ENCODE measurements at regions not wholly inside any gene's neighbourhood (a gene's known extent, or its start where the extent isn't known, plus 50 kb on each side); places are given as distances from the start of the nearest gene placed in this dataset.

- Mint-ChIP-seq H3K4me3 (ENCODE audit: unreplicated experiment) (no peak overlapping the region), H3K27me3 (ENCODE audit: unreplicated experiment) (peaks cover 7% of the 10 kb centered on the region), H3K27ac (ENCODE audit: unreplicated experiment) (no peak overlapping the region)
Observed at GRCh38 chr2:133956434-133956935, 297.4 kb upstream of the MGAT5 start.

GRCh38 chr2:133957724-133958480, 296.0 kb upstream of the MGAT5 start:
- no peak overlapping the region for H3K27ac Mint-ChIP-seq (ENCODE audit: unreplicated experiment)
- H3K36me3 Mint-ChIP-seq (ENCODE audit: unreplicated experiment), result no peaks in the 10 kb centered on the region
- peaks cover 7% of the 10 kb centered on the region for H3K27me3 Mint-ChIP-seq (ENCODE audit: unreplicated experiment)
- no peak for DNase-seq (ENCODE audit: extremely low spot score, unreplicated experiment)
- no peak for TF ChIP-seq CTCF (IDR thresholded peaks at IDR 0.05)
- H3K9me3 Mint-ChIP-seq (ENCODE audit: unreplicated experiment), result no peaks in the 10 kb centered on the region
- no peak overlapping the region for H3K4me3 Mint-ChIP-seq (ENCODE audit: unreplicated experiment)
- no peaks in the 10 kb centered on the region for H3K4me1 Mint-ChIP-seq (ENCODE audit: unreplicated experiment)

More at GRCh38 chr2:133956434-133956935, 297.4 kb upstream of the MGAT5 start:
- Mint-ChIP-seq H3K4me1 (ENCODE audit: unreplicated experiment) (no peaks in the 10 kb centered on the region), H3K9me3 (ENCODE audit: unreplicated experiment) (no peaks in the 10 kb centered on the region), H3K36me3 (ENCODE audit: unreplicated experiment) (no peaks in the 10 kb centered on the region)
- no peak for DNase-seq (ENCODE audit: extremely low spot score, unreplicated experiment)
- TF ChIP-seq CTCF (IDR thresholded peaks at IDR 0.05), result no peak

- no peak for TF ChIP-seq CTCF (IDR thresholded peaks at IDR 0.05)
- Mint-ChIP-seq H3K27me3 (ENCODE audit: unreplicated experiment) (peaks cover 5% of the 10 kb centered on the region), H3K4me1 (ENCODE audit: unreplicated experiment) (no peaks in the 10 kb centered on the region), H3K4me3 (ENCODE audit: unreplicated experiment) (no peak overlapping the region), H3K9me3 (ENCODE audit: unreplicated experiment) (no peaks in the 10 kb centered on the region), H3K36me3 (ENCODE audit: unreplicated experiment) (no peaks in the 10 kb centered on the region), H3K27ac (ENCODE audit: unreplicated experiment) (no peak overlapping the region)
- no peak for DNase-seq (ENCODE audit: extremely low spot score, unreplicated experiment)
Observed at GRCh38 chr2:133959066-133959465, 294.8 kb upstream of the MGAT5 start.

GRCh38 chr2:133966720-133967304, 287.1 kb upstream of the MGAT5 start:
- Mint-ChIP-seq H3K27me3 (ENCODE audit: unreplicated experiment) (peaks cover 2% of the 10 kb centered on the region), H3K9me3 (ENCODE audit: unreplicated experiment) (no peaks in the 10 kb centered on the region), H3K27ac (ENCODE audit: unreplicated experiment) (no peak overlapping the region), H3K4me3 (ENCODE audit: unreplicated experiment) (no peak overlapping the region), H3K36me3 (ENCODE audit: unreplicated experiment) (no peaks in the 10 kb centered on the region), H3K4me1 (ENCODE audit: unreplicated experiment) (no peaks in the 10 kb centered on the region)
- DNase-seq (ENCODE audit: extremely low spot score, unreplicated experiment), result no peak
- TF ChIP-seq CTCF (IDR thresholded peaks at IDR 0.05), result no peak

GRCh38 chr2:133967326-133967725, 286.5 kb upstream of the MGAT5 start:
- Mint-ChIP-seq H3K27ac (ENCODE audit: unreplicated experiment) (no peak overlapping the region), H3K4me1 (ENCODE audit: unreplicated experiment) (no peaks in the 10 kb centered on the region), H3K4me3 (ENCODE audit: unreplicated experiment) (no peak overlapping the region), H3K36me3 (ENCODE audit: unreplicated experiment) (no peaks in the 10 kb centered on the region), H3K27me3 (ENCODE audit: unreplicated experiment) (peaks cover 3% of the 10 kb centered on the region), H3K9me3 (ENCODE audit: unreplicated experiment) (no peaks in the 10 kb centered on the region)
- TF ChIP-seq CTCF (IDR thresholded peaks at IDR 0.05), result no peak
- no peak for DNase-seq (ENCODE audit: extremely low spot score, unreplicated experiment)

All from osteocyte (in vitro differentiated cells).